ENCODE measurements at regions not wholly inside any gene's neighbourhood (a gene's known extent, or its start where the extent isn't known, plus 50 kb on each side); places are given as distances from the start of the nearest gene placed in this dataset.

DNA sequence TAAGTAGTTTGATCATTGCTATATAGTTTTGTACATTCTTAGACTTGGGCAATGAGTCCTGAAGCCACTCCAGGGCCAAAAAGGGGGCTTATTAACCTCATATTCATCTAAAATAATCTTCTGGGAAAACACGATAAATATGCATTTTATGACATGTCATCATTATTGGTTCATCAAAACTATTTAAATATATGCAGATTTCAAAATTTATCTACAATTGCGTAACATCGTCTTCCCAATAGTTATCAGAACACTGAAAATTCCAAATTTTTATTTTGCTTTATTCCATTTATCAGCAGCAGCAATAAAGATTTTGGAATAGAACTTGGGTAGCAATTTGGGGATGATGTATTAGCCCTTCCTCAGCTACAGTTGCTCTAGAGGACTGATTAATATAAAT, 550.0 kb downstream of the IQCM start:
- H3K27me3 ChIP-seq (ENCODE audit: control insufficient read depth in 1 of 2, insufficient read depth in 2 of 2, low read length in 2 of 2): no peaks in the 10 kb centered on the region
- H3K27ac ChIP-seq (ENCODE audit: low read depth, low read length): no peak overlapping the region
- peaks cover 2% of the 10 kb centered on the region for H3K9me3 ChIP-seq (ENCODE audit: low read length)
- no peak overlapping the region for H3K9ac ChIP-seq (ENCODE audit: low read length)
- H3K4me3 ChIP-seq (ENCODE audit: low read depth in 1 of 2, low read length in 2 of 2): no peak overlapping the region
- H3K36me3 ChIP-seq (ENCODE audit: insufficient read depth, low read length): no peaks in the 10 kb centered on the region
- no peaks in the 10 kb centered on the region for H3K4me1 ChIP-seq (ENCODE audit: insufficient read depth, low read length)

DNA sequence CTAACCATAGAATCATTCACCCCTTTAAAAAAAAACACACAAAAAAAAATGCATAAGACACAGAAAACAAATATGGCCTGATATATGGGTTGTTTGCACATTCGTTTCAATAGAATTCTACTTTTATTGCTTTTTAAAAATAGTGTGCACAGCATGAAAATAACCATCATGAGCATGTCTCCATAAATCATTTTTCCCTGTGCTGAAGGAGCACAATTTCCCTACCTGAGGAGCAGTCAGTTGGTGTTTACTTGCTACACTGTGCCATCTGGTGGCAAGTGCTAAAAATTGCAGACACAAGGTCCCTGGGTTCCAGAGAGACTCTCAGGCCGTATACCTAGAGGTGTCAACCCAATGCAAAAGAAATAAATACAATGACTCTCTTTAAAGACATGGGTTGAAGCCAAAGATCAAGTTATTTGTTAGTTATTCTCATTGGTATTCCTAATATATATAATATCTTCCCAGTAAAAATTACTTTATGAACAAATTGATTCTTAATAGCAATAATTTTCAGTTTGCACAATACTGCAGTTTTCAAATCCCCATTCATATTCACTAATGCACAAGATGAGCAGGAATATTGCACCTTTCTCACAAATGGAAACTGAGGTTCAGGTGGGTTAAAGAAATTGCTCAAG, 551.4 kb downstream of the IQCM start:
- no peak overlapping the region for H3K9ac ChIP-seq (ENCODE audit: low read length)
- peaks cover 2% of the 10 kb centered on the region for H3K9me3 ChIP-seq (ENCODE audit: low read length)
- H3K4me3 ChIP-seq (ENCODE audit: low read depth in 1 of 2, low read length in 2 of 2): no peak overlapping the region
- no peak overlapping the region for H3K27ac ChIP-seq (ENCODE audit: low read depth, low read length)
- H3K4me1 ChIP-seq (ENCODE audit: insufficient read depth, low read length): no peaks in the 10 kb centered on the region
- no peaks in the 10 kb centered on the region for H3K27me3 ChIP-seq (ENCODE audit: control insufficient read depth in 1 of 2, insufficient read depth in 2 of 2, low read length in 2 of 2)
- no peaks in the 10 kb centered on the region for H3K36me3 ChIP-seq (ENCODE audit: insufficient read depth, low read length)

DNA sequence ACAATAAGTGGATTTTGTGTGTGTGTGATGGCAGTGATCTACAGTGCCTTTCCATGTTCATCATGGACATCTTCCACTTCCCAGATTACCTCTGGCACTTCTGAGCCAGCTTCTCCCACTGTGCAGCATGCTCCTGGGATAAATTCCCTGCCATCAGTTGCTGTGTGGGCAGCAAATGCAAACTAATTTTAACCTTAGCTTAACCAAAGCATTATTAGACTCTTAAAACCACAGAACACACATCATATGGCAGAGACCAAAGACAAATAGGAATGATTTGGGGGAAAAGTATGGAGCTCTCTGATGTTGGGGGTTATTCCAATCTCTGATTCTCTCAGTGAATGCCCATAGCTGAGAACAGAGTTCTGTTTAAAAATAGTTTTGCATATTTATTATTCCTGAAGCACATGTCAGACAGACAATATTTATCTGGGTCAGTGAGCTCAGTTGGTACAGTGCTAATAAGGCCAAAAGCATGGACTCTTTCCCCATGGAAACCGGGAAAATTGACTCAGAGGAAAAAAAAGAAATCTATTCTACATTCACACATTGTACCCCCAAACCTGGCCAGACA, 567.4 kb downstream of the IQCM start:
- Histone ChIP-seq H3K4me1 (ENCODE audit: insufficient read depth, low read length) (no peaks in the 10 kb centered on the region), H3K9ac (ENCODE audit: low read length) (no peak overlapping the region), H3K4me3 (ENCODE audit: low read depth in 1 of 2, low read length in 2 of 2) (no peak overlapping the region), H3K9me3 (ENCODE audit: low read length) (no peaks in the 10 kb centered on the region), H3K27ac (ENCODE audit: low read depth, low read length) (no peak overlapping the region), H3K27me3 (ENCODE audit: control insufficient read depth in 1 of 2, insufficient read depth in 2 of 2, low read length in 2 of 2) (no peaks in the 10 kb centered on the region), H3K36me3 (ENCODE audit: insufficient read depth, low read length) (no peaks in the 10 kb centered on the region)

DNA sequence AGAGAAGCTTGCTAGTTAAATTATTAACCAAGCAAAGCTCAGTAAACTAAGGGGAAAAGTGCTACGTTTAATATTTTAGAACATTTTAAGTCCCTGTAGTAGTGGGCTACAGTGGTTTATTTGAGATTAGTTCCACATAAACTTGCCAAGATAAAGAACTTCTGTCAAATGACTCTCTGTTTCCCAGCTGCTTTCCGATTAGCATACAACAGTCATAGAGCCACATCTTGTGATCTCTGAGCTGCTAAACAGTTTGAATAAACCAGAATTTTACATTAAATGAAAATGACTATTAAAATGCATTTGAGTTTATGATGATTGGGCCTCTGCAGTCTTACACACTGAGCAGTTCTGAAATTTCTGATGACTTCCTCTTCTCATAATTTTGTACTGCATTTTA, 568.5 kb downstream of the IQCM start:
- no peaks in the 10 kb centered on the region for H3K4me1 ChIP-seq (ENCODE audit: insufficient read depth, low read length)

DNA sequence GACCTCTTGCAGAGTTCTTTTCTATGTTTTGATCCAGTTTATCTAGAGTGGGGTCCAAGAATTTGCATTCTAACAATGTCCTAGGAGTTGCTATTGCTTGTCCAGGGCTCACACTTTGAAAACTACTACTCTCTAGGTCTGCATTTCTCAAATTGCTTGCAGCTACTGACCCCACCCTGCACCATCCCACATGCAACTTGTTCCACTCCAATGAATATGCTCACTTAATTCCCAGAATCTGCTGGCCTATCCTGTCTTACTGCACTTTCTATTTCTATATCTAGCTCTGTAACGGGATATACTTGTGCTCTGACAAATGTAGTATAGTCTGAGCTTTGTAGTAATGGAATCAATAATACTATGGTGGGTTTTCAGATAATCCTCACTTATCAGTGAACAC, 570.3 kb downstream of the IQCM start:
- H3K9me3 ChIP-seq (ENCODE audit: low read length): no peaks in the 10 kb centered on the region
- H3K4me1 ChIP-seq (ENCODE audit: insufficient read depth, low read length): no peaks in the 10 kb centered on the region
- H3K36me3 ChIP-seq (ENCODE audit: insufficient read depth, low read length): no peaks in the 10 kb centered on the region
- H3K9ac ChIP-seq (ENCODE audit: low read length): no peak overlapping the region
- no peak overlapping the region for H3K27ac ChIP-seq (ENCODE audit: low read depth, low read length)
- no peak overlapping the region for H3K4me3 ChIP-seq (ENCODE audit: low read depth in 1 of 2, low read length in 2 of 2)
- no peaks in the 10 kb centered on the region for H3K27me3 ChIP-seq (ENCODE audit: control insufficient read depth in 1 of 2, insufficient read depth in 2 of 2, low read length in 2 of 2)

More for the DNA sequence above, 568.5 kb downstream of the IQCM start:
- H3K9ac ChIP-seq (ENCODE audit: low read length): no peak overlapping the region
- H3K27ac ChIP-seq (ENCODE audit: low read depth, low read length): no peak overlapping the region
- H3K4me3 ChIP-seq (ENCODE audit: low read depth in 1 of 2, low read length in 2 of 2): no peak overlapping the region
- no peaks in the 10 kb centered on the region for H3K36me3 ChIP-seq (ENCODE audit: insufficient read depth, low read length)
- H3K27me3 ChIP-seq (ENCODE audit: control insufficient read depth in 1 of 2, insufficient read depth in 2 of 2, low read length in 2 of 2): no peaks in the 10 kb centered on the region
- no peaks in the 10 kb centered on the region for H3K9me3 ChIP-seq (ENCODE audit: low read length)

DNA sequence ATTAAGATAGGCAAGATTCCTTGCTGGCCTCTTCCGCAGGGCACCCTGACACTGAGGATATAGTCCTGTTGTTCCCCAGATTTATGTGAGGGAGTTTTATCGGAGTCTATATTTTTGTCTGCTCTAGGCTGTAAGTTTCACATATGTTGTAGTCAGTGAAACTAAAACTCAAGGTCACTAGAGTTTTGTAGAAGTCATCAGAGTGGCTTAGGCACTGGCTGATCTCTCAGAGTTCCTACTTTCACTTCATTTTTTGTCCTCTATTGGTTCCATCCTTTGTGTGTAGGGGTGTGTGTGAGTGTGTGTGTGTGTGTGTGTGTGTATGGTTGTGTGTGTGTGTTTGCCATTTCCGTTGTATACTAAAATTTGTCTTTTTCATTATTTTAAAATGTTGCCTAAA, 577.5 kb downstream of the IQCM start:
- Histone ChIP-seq H3K4me1 (ENCODE audit: insufficient read depth, low read length) (no peaks in the 10 kb centered on the region), H3K36me3 (ENCODE audit: insufficient read depth, low read length) (no peaks in the 10 kb centered on the region), H3K27me3 (ENCODE audit: control insufficient read depth in 1 of 2, insufficient read depth in 2 of 2, low read length in 2 of 2) (no peaks in the 10 kb centered on the region), H3K27ac (ENCODE audit: low read depth, low read length) (no peak overlapping the region), H3K4me3 (ENCODE audit: low read depth in 1 of 2, low read length in 2 of 2) (no peak overlapping the region), H3K9me3 (ENCODE audit: low read length) (no peaks in the 10 kb centered on the region), H3K9ac (ENCODE audit: low read length) (no peak overlapping the region)

DNA sequence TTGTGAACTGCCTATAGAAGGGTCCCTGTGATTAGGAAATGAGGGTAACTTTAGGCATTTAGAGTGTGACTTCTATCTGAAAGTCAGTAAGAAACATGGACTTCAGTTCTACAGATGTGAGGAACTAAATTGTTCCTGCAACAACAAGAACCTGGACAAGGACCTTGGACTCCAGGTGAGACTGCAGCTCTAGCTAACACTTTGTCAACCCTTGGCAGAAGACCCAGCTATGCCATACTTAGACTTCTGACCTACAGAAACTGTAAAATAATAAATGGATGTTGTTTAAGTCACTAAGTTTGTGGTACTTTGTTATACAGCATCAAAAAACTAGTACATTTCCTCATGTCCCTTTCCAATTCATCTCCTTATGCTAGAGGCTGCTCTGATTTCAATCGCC, 580.8 kb downstream of the IQCM start:
- Histone ChIP-seq H3K4me3 (ENCODE audit: low read depth in 1 of 2, low read length in 2 of 2) (no peak overlapping the region), H3K9ac (ENCODE audit: low read length) (no peak overlapping the region), H3K9me3 (ENCODE audit: low read length) (no peaks in the 10 kb centered on the region), H3K27me3 (ENCODE audit: control insufficient read depth in 1 of 2, insufficient read depth in 2 of 2, low read length in 2 of 2) (no peaks in the 10 kb centered on the region), H3K36me3 (ENCODE audit: insufficient read depth, low read length) (no peaks in the 10 kb centered on the region), H3K27ac (ENCODE audit: low read depth, low read length) (no peak overlapping the region), H3K4me1 (ENCODE audit: insufficient read depth, low read length) (no peaks in the 10 kb centered on the region)

DNA sequence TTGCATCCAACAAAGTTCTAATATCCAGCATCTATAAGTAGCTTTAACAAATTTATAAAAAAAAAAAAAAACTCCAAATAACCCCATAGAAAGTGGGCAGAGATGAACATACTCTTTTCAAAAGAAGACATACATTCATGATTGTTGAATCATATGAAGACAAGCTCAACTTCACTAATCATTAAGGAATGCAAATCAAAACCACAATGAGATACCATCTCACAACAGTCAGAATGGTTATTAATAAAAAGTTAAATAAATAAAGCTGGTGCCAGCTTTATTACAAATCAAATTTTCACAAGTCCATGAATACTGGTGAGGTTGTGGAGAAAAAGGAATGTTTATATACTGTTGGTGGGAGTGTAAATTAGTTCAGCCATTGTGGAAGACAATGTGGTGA, 592.0 kb downstream of the IQCM start:
- H3K4me3 ChIP-seq (ENCODE audit: low read depth in 1 of 2, low read length in 2 of 2): no peak overlapping the region
- H3K27me3 ChIP-seq (ENCODE audit: control insufficient read depth in 1 of 2, insufficient read depth in 2 of 2, low read length in 2 of 2): no peaks in the 10 kb centered on the region
- H3K36me3 ChIP-seq (ENCODE audit: insufficient read depth, low read length): no peaks in the 10 kb centered on the region
- H3K9ac ChIP-seq (ENCODE audit: low read length): no peak overlapping the region
- H3K27ac ChIP-seq (ENCODE audit: low read depth, low read length): no peak overlapping the region
- H3K9me3 ChIP-seq (ENCODE audit: low read length): peaks cover 3% of the 10 kb centered on the region
- H3K4me1 ChIP-seq (ENCODE audit: insufficient read depth, low read length): no peaks in the 10 kb centered on the region

DNA sequence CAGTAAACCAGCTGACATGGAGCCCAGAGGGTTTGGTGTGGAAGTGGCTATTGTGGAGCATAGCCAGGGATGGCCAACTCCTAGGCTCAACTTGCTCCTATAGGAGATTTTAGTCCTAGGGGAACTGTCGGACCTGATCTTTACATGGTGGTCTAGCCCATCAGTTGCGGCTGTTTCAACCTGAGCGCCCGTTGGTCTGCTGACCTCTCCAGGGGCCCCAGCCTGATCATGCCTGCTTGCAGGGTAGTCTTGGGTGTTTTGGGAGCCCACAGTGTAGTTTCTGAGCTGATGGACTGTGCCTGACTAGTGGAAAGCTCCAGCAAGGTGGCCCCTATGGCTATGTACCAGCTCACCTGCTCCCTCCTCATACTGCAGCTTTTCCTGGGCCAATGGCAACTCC, 597.0 kb downstream of the IQCM start:
- no peaks in the 10 kb centered on the region for H3K27me3 ChIP-seq (ENCODE audit: control insufficient read depth in 1 of 2, insufficient read depth in 2 of 2, low read length in 2 of 2)
- no peak overlapping the region for H3K27ac ChIP-seq (ENCODE audit: low read depth, low read length)
- H3K9me3 ChIP-seq (ENCODE audit: low read length): peaks cover 3% of the 10 kb centered on the region
- H3K4me1 ChIP-seq (ENCODE audit: insufficient read depth, low read length): no peaks in the 10 kb centered on the region
- no peak overlapping the region for H3K9ac ChIP-seq (ENCODE audit: low read length)
- H3K4me3 ChIP-seq (ENCODE audit: low read depth in 1 of 2, low read length in 2 of 2): no peak overlapping the region
- no peaks in the 10 kb centered on the region for H3K36me3 ChIP-seq (ENCODE audit: insufficient read depth, low read length)

DNA sequence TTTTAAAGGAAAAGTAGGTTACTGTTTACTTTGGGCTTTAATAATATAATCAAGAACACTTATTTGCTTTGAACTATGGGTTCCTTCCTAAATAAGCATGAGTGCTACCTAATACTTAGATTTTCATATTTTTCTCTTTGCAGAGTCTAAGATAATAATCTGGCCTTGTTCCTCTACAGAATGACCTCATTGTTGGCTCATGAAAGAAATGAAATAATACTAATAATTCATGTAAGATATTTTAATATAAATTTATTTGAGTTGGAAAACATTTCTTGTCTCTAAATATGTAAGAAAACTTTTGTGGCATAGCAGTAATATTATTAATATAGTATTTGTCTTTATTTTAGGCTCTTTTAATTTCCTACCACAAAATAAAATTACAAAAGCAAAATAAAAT, 601.3 kb downstream of the IQCM start:
- H3K27me3 ChIP-seq (ENCODE audit: control insufficient read depth in 1 of 2, insufficient read depth in 2 of 2, low read length in 2 of 2): no peaks in the 10 kb centered on the region
- H3K36me3 ChIP-seq (ENCODE audit: insufficient read depth, low read length): no peaks in the 10 kb centered on the region
- H3K9me3 ChIP-seq (ENCODE audit: low read length): no peaks in the 10 kb centered on the region
- H3K9ac ChIP-seq (ENCODE audit: low read length): no peak overlapping the region
- H3K4me1 ChIP-seq (ENCODE audit: insufficient read depth, low read length): no peaks in the 10 kb centered on the region
- H3K27ac ChIP-seq (ENCODE audit: low read depth, low read length): no peak overlapping the region
- H3K4me3 ChIP-seq (ENCODE audit: low read depth in 1 of 2, low read length in 2 of 2): no peak overlapping the region

DNA sequence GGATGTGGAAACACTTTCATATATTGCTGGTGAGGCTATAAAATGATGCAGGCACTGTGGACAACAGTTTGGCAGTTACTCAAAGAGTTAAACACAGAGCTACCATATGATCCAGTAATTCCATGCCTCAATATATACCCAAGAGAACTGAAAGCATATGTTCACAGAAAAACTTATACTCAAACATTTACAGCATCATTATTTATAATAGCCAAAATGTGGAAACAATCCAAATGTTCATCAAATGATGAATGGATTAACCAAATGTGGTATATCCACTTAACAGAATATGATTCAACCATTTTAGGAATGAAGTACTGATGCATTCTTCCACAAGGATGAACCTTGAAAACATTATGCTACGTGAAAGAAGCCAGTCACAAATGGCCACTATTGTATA, 603.8 kb downstream of the IQCM start:
- Histone ChIP-seq H3K27me3 (ENCODE audit: control insufficient read depth in 1 of 2, insufficient read depth in 2 of 2, low read length in 2 of 2) (no peaks in the 10 kb centered on the region), H3K4me3 (ENCODE audit: low read depth in 1 of 2, low read length in 2 of 2) (no peak overlapping the region), H3K9ac (ENCODE audit: low read length) (no peak overlapping the region), H3K36me3 (ENCODE audit: insufficient read depth, low read length) (no peaks in the 10 kb centered on the region), H3K9me3 (ENCODE audit: low read length) (no peaks in the 10 kb centered on the region), H3K4me1 (ENCODE audit: insufficient read depth, low read length) (no peaks in the 10 kb centered on the region), H3K27ac (ENCODE audit: low read depth, low read length) (no peak overlapping the region)

DNA sequence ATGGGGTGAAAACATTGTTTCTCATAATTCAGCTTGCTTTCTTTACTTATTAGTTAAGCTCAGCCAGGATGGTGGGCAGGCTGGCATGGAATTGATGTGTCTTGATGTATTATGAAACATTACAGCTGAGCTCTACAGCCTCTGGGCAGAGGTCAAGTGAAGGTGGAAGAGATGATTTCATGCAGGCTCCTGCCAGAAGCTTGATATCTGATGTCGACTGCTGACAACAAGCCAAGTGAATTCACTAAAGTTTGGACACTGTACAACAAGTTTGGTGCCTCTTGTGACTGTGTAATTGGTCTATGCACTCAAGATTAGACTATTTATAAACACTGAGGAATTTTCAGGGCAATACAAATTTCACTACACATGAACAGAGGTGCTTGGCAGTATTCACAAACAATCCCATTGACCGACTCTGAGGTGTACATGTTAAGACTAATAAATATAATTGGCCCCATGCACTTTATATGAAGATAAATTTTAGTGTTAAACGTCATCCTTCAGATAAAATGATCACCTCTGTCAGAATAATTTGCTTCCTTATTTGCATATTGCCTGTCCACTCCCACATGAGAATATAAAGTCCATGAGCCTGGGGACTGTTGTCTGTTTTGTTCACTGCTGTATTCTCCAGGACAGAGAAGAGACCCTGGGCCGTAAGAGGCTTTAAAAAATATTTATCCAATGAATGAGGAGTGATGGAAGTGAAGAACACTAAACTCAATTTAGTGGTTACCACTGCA, 612.2 kb downstream of the IQCM start:
- Histone ChIP-seq H3K4me3 (ENCODE audit: low read depth in 1 of 2, low read length in 2 of 2) (no peak overlapping the region), H3K4me1 (ENCODE audit: insufficient read depth, low read length) (no peaks in the 10 kb centered on the region), H3K27ac (ENCODE audit: low read depth, low read length) (no peak overlapping the region), H3K27me3 (ENCODE audit: control insufficient read depth in 1 of 2, insufficient read depth in 2 of 2, low read length in 2 of 2) (no peaks in the 10 kb centered on the region), H3K36me3 (ENCODE audit: insufficient read depth, low read length) (no peaks in the 10 kb centered on the region), H3K9ac (ENCODE audit: low read length) (no peak overlapping the region), H3K9me3 (ENCODE audit: low read length) (no peaks in the 10 kb centered on the region)

Data from muscle layer of colon (tissue), 2 donors.